PFSK-1 (cell line): ENCODE measurements at regions not wholly inside any gene's neighbourhood (a gene's known extent, or its start where the extent isn't known, plus 50 kb on each side); places are given as distances from the start of the nearest gene placed in this dataset.

Experiments
- POLR2AphosphoS5 ChIP-seq: IDR thresholded peaks from 2 replicates; pipeline ENCODE4 v1.6.1; 2012; ENCODE audit warnings: low read depth, mild to moderate bottlenecking, control low read depth, low read length, moderate library complexity
- SIN3A ChIP-seq: IDR thresholded peaks from 2 replicates; pipeline ENCODE4 v1.6.1; 2012; ENCODE audit warnings: mild to moderate bottlenecking, low read length, moderate library complexity, borderline replicate concordance; ENCODE audit not compliant: insufficient read depth

GRCh38 chr6:135637701-135638100 is 140.2 kb upstream of the AHI1 start:
- TF ChIP-seq POLR2AphosphoS5 (no peak), SIN3A (no peak)
